GM21723 (cell line): ENCODE measurements at regions not wholly inside any gene's neighbourhood (a gene's known extent, or its start where the extent isn't known, plus 50 kb on each side); places are given as distances from the start of the nearest gene placed in this dataset.
"Not testable (repeated sequence)": the region's sequence is repeated elsewhere in the genome, so short reads cannot be mapped to it uniquely, and the experiment has no call there.

Experiments used
- ATAC-seq: cut with Tn5 transposase; IDR thresholded peaks from one replicate; pipeline ENCODE4 v1.9.1; 2021; ENCODE audit warnings: mild to moderate bottlenecking, moderate library complexity; ENCODE audit not compliant: unreplicated experiment

- no peak for ATAC-seq
Observed at GRCh38 chr5:152688561-152689249, 283.6 kb upstream of the NMUR2 start.

- no peak for ATAC-seq
Observed at GRCh38 chr5:152689250-152689711, 284.2 kb upstream of the NMUR2 start.

- no peak for ATAC-seq
Observed at GRCh38 chr5:152694231-152694630, 289.2 kb upstream of the NMUR2 start.

GRCh38 chr5:152701305-152701949 lies 296.3 kb upstream of the NMUR2 start:
- ATAC-seq, result no peak

DNA sequence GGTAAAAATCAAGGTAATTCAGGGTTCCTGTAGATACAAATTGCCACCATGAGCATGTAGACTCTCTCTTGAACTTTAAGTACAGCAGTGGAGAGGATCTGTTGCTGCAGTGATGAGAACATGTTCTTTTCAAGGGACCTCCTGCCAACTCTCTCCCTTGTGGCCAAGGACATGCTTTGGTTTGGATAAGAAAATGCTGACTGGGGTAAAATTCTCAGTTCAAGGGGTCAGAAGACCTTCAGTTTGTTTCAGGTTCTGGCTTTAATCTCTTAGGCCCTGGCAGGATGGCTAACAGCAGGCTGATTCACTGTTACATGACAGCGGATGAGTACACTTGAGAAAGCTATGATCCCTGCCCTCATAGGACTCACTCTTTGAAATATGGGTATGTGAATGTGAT lies 299.2 kb upstream of the NMUR2 start:
- ATAC-seq, result no peak

DNA sequence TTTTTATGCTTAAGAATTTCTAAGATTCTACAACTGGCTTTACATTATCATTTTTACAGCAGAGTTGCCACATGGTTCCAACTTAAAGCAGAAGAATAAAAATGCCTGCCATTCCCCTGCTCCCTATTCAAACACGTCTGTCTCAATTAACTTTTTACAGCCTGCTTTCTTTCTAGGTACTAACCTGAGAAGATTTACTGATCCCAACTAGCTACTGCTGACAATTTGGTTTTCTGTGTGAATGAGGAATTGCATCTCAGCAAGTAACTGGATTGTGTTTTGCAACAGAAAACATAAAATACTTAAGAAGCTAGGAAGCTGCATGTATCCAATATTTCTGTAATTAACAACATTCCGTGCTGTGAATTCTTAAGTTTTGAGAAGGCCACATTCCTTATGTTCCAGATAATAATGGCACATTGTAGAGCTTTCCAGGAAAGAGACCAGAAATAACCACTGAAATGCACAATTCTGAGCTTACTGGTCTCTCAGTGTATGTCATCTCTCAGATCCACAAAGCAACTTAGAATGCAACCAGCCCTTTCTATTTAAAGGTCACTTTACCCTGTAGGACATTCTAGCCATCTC lies 306.8 kb upstream of the NMUR2 start:
- no peak for ATAC-seq

DNA sequence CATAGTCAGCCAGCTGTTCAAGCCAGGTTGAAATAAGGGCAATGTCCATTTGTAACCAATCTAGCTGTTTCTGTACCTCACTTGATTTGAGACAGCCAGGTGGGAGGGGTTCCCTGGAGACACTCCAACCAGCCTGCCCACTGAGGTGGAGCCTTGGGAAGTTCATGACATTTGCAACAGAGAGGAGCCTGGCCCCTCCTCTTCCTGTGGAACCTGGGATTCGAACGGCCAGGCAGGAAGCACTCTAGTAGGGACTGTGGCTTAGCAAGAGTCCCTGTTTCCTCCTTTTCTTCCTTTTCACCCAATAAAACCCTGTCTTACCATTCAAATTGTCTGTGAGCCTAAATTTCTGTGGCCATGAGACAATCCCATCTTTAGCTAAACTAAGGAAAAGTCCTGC lies 312.3 kb upstream of the NMUR2 start:
- ATAC-seq, result no peak

DNA sequence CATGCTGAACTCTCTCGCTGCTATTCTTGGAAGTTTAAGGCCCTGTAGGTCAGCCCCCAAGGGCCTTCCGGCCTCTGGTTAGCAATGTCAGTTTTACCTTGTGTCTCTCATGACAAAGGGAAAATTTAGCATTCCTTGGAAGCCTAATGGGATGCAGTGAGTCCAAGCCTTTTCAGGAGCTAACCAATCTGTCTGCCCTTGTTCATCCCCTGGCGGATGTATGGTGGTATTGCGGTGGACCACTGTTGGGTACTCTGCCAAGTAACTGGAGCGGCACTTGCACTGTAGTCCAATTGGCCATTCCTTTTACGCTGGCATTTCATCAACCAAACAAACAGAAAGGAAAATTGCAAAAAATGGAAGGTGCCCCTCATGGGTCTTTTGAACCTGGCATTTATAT lies 318.4 kb upstream of the NMUR2 start:
- no peak for ATAC-seq

- ATAC-seq, result no peak
Observed at GRCh38 chr5:152730176-152730575, 325.1 kb upstream of the NMUR2 start.

- no peak for ATAC-seq
Observed at GRCh38 chr5:152736906-152737305, 331.8 kb upstream of the NMUR2 start.

DNA sequence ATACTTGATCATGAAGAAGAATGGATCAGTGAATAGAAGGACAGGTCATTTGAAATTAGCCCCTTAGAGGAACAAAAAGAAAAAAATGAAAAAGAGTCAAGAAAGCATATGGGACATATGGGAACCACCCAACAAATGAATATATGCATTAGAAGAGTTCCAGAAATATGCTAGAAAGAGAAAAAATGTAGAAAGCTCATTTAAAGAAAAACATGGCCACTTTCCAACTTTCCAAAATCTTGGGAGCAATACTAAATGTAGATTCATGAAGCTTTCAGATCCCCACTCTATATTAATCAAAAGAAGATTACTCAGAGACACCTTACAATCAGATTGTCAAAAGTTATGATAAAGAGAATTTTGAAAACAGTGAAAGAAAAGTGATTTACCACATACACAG lies 334.8 kb upstream of the NMUR2 start:
- no peak for ATAC-seq

GRCh38 chr5:152741126-152741525 lies 336.0 kb upstream of the NMUR2 start:
- ATAC-seq, result not testable (repeated sequence)

GRCh38 chr5:152787709-152788217 lies 382.7 kb upstream of the NMUR2 start:
- ATAC-seq, result not testable (repeated sequence)

- no peak for ATAC-seq
Observed at GRCh38 chr5:152801886-152802285, 396.8 kb upstream of the NMUR2 start.

DNA sequence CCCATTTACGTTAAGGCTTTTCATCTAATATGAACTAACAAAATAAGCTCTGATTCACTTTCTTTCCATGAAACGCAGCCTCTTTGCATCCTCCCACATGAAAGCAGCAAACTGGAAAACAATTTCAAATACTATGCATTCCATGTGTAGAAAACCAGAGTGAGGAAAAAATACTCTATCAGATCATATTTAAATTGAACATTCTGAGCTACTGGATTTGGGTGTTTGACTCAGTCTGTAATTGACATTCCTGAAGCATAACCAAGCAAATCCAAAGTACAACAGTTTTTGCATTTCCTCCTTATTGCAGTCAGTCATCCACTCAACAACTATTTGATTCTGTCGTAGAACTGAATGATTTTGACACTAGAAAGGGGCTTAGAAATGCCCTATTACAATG lies 399.1 kb upstream of the NMUR2 start:
- no peak for ATAC-seq

- no peak for ATAC-seq
Observed at GRCh38 chr5:152811988-152812387, 406.9 kb upstream of the NMUR2 start.

GRCh38 chr5:152813526-152813925 lies 408.4 kb upstream of the NMUR2 start:
- no peak for ATAC-seq

DNA sequence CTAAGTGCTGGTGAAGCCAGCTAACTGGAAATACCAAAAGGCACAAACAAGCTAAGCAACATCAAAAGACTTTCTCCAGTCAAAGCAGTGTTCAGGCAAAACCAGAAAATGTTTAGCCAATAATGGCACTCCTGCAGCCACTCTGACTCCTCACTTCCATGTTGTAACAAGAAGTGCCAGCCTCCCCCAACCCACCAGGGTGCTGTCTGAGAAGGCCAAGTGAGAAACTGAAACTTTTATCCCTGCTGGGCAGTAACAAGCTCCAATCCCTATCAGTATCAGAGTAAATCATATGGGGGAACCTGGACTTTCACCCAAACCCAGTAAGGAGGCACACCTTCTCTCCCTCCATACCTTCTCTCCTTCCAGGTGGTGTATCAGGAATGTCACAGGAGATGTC lies 414.8 kb upstream of the NMUR2 start:
- ATAC-seq, result no peak

GRCh38 chr5:152824316-152824715 lies 419.2 kb upstream of the NMUR2 start:
- ATAC-seq, result no peak

GRCh38 chr5:152838241-152838786 lies 433.2 kb upstream of the NMUR2 start:
- no peak for ATAC-seq

- no peak for ATAC-seq
Observed at GRCh38 chr5:152844713-152845112, 439.6 kb upstream of the NMUR2 start.

DNA sequence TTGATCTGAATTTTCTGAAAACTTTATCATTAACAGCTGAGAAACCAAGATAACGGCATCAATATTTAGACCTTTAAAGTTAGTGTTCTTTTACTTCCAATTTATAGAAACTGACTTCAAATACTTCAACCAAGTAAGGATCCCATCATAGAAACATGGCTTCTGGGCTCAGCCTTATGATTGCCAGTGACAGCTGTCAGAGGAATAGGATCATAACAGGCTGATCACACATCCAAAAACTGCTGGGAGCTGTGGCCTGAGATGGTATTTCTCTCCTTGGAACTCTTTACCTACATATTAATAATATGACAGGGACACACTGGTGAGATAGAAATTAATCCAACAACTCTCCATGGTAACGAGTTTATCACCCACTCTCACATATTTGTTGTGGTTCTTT lies 448.3 kb upstream of the NMUR2 start:
- no peak for ATAC-seq
